ENCODE measurements at regions not wholly inside any gene's neighbourhood (a gene's known extent, or its start where the extent isn't known, plus 50 kb on each side); places are given as distances from the start of the nearest gene placed in this dataset.

GRCh38 chr5:61901997-61902396 is 404.0 kb upstream of the KIF2A start:
- DNase-seq (ENCODE audit: low spot score): no peak
- H3K27ac ChIP-seq (ENCODE audit: low read depth in 1 of 2, low read length in 2 of 2): no peak overlapping the region
- no peaks in the 10 kb centered on the region for H3K4me1 ChIP-seq (ENCODE audit: control insufficient read depth in 4 of 4, insufficient read depth in 4 of 4, low read length in 3 of 4)
- H3K36me3 ChIP-seq (ENCODE audit: control insufficient read depth in 4 of 4, insufficient read depth in 3 of 4, low read depth in 1 of 4, low read length in 3 of 4): no peaks in the 10 kb centered on the region
- peaks cover 0 to 4% (median 0%) of the 10 kb centered on the region in 4 donors for H3K27me3 ChIP-seq (ENCODE audit: control insufficient read depth in 4 of 4, insufficient read depth in 4 of 4, low read length in 3 of 4)
- TF ChIP-seq GABPA (IDR thresholded peaks at IDR 0.05 in 1 of 2, conservative IDR thresholded peaks at IDR 0.05 in 1 of 2): no peak
- TF ChIP-seq REST (IDR thresholded peaks at IDR 0.05): no peak
- no peak for TF ChIP-seq YY1 (IDR thresholded peaks at IDR 0.05)
- no peak for TF ChIP-seq MAX (IDR thresholded peaks at IDR 0.05)
- TF ChIP-seq TAF1 (conservative IDR thresholded peaks at IDR 0.05): no peak
- TF ChIP-seq FOXA1 (IDR thresholded peaks at IDR 0.05): no peak
- TF ChIP-seq EGR1 (IDR thresholded peaks at IDR 0.05; ENCODE audit: low read depth in 2 of 2): no peak
- TF ChIP-seq RAD21 (IDR thresholded peaks at IDR 0.05): no peak
- TF ChIP-seq SP1 (IDR thresholded peaks at IDR 0.05): no peak
- TF ChIP-seq FOXA2 (IDR thresholded peaks at IDR 0.05): no peak
- no peak for TF ChIP-seq RXRA (IDR thresholded peaks at IDR 0.05)
- no peak for TF ChIP-seq CTCF (IDR thresholded peaks at IDR 0.05; ENCODE audit: low read depth, low read length, missing input control)
- TF ChIP-seq ZBTB33 (IDR thresholded peaks at IDR 0.05): no peak
- no peak for TF ChIP-seq JUND (IDR thresholded peaks at IDR 0.05)
- TF ChIP-seq HNF4A (conservative IDR thresholded peaks at IDR 0.05): no peak
- no peak for TF ChIP-seq ATF3 (IDR thresholded peaks at IDR 0.05)
- H3K9ac ChIP-seq (ENCODE audit: low read depth in 1 of 2, low read length in 2 of 2): no peak overlapping the region
- WGBS: 88% methylated on average over 5 of the region's 5 CpGs
- H3K4me3 ChIP-seq (ENCODE audit: low read depth in 1 of 3, low read length in 3 of 3): no peak overlapping the region
- no peaks in the 10 kb centered on the region for H3K9me3 ChIP-seq (ENCODE audit: control insufficient read depth in 4 of 4, low read length in 3 of 4)

- TF ChIP-seq JUND (IDR thresholded peaks at IDR 0.05) (no peak), HNF4A (conservative IDR thresholded peaks at IDR 0.05) (no peak), ATF3 (IDR thresholded peaks at IDR 0.05) (no peak), RXRA (IDR thresholded peaks at IDR 0.05) (no peak), NR2F2 (IDR thresholded peaks at IDR 0.05) (no peak), CTCF (IDR thresholded peaks at IDR 0.05; ENCODE audit: low read depth, low read length, missing input control) (no peak), YY1 (IDR thresholded peaks at IDR 0.05) (no peak), ZBTB33 (IDR thresholded peaks at IDR 0.05) (no peak), FOXA2 (IDR thresholded peaks at IDR 0.05) (no peak), RAD21 (IDR thresholded peaks at IDR 0.05) (no peak), HNF4G (IDR thresholded peaks at IDR 0.05) (no peak)
- WGBS: 85% methylated on average over 1 of the region's 1 CpG
- Histone ChIP-seq H3K27ac (ENCODE audit: low read depth in 1 of 2, low read length in 2 of 2) (no peak overlapping the region), H3K9me3 (ENCODE audit: control insufficient read depth in 4 of 4, low read length in 3 of 4) (no peaks in the 10 kb centered on the region), H3K9ac (ENCODE audit: low read depth in 1 of 2, low read length in 2 of 2) (no peak overlapping the region), H3K4me3 (ENCODE audit: low read depth in 1 of 3, low read length in 3 of 3) (no peak overlapping the region), H3K4me1 (ENCODE audit: control insufficient read depth in 4 of 4, insufficient read depth in 4 of 4, low read length in 3 of 4) (no peaks in the 10 kb centered on the region), H3K27me3 (ENCODE audit: control insufficient read depth in 4 of 4, insufficient read depth in 4 of 4, low read length in 3 of 4) (peaks cover 0 to 6% (median 0%) of the 10 kb centered on the region in 4 donors), H3K36me3 (ENCODE audit: control insufficient read depth in 4 of 4, insufficient read depth in 3 of 4, low read depth in 1 of 4, low read length in 3 of 4) (no peaks in the 10 kb centered on the region)
- no peak for DNase-seq (ENCODE audit: low spot score)
Measured at GRCh38 chr5:61904730-61905129, 401.3 kb upstream of the KIF2A start.
